GM19397 (cell line): ENCODE measurements at regions not wholly inside any gene's neighbourhood (a gene's known extent, or its start where the extent isn't known, plus 50 kb on each side); places are given as distances from the start of the nearest gene placed in this dataset.
"Not testable (repeated sequence)": the region's sequence is repeated elsewhere in the genome, so short reads cannot be mapped to it uniquely, and the experiment has no call there.

Experiments
- ATAC-seq: cut with Tn5 transposase; IDR thresholded peaks from one replicate; pipeline ENCODE4 v1.9.1; 2021; ENCODE audit warnings: mild to moderate bottlenecking, moderate library complexity; ENCODE audit not compliant: unreplicated experiment

DNA sequence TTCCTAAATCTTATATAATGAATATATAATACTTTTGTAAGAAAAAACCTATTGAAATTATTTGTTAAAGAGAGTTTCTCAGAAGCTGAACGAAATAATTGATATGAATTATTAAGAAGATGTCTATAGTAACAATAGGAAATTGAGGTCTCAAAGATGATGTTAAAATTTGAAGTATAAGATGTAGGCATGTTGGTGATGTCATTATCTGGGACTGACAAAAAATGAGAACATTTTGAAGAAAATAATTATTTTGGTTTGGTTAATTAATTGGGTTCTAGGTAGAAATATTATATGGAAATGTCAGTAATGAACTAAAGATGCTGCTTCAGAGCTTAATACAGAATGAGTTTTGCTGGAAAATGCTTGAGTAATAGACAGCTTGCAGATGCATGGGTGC, 501.4 kb upstream of the ST8SIA4 start:
- ATAC-seq, result no peak

DNA sequence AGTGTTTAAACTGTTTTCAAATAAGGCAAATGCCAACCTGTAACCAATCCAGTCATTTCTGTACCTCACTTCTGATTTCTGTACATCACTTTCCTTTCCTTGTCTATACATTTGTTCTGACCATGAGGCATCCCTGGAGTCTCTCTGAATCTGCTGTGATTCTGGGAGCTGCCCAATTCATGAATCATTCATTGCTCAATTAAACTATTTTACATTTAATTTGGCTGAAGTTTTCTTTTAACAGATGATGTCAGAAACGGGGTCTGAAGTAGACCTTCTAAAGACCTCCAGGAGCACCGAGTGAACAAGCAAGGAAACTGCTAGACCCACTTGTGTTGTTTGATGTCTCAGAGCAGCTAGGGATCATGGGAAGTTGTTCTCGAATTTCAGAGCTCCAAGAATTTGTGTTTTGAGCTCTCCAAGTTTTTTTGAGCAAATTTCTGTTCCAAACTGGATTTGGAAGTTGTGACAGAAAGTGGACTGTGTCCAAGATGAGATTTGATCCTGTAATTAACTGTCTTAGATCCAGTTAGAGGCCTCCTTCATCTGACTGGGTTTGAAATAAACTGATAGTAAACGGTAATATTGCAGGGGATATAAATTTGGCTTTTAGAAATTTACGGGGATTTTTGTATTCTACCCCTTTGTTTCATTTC, 490.8 kb upstream of the ST8SIA4 start:
- no peak for ATAC-seq

DNA sequence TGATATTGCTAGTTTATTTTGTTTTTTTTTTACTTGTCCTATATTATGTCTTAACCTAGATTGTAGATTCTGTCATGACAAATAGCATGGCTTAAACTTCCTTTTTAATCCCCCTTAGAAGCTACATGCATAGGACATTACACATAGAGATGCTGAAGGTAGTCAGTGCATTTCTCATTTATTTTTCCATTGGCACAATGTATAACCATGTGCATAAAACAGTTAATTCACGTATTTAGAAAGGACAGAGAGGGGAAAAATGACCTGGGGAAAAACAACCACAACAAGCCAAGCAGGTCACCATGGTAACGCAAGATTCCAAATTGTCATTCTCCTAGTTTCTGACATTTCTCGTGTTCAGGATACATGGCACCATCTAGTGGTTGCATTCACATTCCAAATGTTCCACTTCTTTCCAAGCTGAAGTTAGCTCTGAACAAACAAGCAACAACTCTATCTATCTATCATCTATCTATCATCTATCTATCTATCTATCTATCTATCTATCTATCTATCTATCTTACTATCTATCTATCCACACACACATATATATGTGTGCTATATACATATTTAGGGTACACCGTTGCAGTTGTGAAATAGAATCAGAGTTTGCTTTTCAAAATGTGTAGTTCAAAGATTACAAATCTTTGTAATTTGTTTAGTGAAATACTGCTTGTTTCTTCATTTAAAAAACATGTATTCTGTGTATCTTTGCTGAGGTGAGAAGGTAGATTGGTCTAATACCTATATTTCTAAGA, 487.2 kb upstream of the ST8SIA4 start:
- no peak for ATAC-seq

DNA sequence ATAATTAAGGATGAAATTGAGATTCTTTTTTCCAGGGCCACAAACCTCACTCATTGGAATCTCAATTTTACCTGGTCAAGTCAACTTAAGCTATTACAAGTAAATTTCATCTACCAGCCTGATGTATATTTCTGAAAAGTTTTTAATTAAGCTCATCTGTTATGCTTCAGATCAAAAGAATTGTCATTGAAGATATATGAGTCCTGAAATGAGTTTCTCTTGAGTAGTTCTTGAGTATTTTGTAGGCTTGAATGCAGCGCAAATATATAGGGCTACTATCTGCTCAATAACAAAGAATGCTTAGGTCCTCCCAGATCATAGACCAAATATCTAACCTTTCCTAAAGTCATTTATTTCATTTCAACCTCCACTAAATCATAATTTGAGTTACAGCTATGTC, 482.2 kb upstream of the ST8SIA4 start:
- no peak for ATAC-seq

DNA sequence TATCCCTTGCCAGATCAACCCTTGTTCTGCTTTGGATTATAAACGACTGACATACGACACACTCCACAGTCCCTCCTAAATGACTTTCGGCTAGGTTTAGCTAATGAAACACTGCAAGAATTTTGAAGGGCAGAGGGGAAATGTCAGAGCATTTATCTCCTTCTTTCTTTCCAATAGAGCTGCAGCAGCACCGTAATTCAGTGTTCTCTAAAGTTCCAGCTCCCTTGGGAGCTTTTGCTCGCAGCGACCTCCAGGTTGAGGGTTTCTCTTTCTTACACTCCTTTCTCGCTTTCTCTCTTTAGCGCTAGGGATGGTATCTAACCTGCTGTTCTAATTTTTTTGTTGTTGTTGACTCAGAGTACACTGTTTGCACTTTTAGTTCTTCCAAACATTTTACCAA, 467.1 kb upstream of the ST8SIA4 start:
- ATAC-seq, result no peak

DNA sequence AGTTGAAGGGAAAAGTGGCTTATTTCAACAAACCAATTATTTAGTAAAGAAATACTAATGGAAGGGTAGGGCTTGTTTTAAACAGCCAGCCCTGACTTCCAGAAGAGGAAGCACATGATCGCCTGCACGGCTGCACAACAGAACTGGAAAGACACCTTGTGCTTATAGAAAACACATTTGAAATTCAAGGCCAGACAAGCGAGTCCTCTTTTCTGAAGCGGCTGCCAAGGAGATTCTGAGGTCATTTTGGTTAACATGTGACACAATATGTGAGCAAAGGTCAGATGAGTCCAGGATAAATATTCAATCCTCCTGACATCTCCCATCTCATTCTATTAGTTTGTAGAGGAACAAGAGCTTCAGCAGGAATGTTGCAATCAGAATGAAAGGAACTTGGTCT, 461.4 kb upstream of the ST8SIA4 start:
- no peak for ATAC-seq

DNA sequence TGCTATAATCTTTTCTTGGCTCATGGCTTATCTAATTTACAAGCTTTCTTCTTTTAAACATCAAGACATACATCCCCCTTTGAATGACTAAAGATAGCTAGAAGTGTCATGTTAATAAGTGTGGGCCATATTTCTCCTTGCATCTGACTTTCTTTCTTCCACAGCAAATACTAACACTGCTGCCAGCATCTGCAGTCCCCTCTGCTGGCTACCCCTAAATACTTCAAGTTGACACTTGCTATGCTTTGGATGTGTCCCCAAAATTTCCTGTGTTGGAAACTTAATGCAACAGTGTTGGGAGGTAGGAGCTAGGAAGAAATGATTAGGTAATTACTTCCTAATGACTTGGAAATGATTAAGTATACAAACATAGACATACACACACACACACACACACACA, 459.0 kb upstream of the ST8SIA4 start:
- no peak for ATAC-seq

DNA sequence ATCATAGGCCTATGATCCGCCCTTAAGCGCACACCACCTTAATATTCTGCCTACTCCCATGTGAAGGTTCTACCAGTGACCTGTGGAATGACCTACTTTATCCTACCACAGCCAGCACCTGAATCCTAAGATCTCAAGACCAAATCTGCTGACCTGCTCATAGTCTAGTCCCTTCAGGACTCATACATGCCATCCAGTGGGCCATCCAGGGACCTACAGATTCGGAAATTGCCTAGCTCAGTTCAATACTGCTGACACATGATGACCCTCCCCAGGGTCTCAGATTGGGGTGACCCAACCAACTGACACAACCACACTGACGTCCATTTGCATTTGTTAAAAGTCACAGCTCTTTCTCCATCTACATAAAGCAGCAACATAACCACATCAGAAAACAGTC, 443.8 kb upstream of the ST8SIA4 start:
- no peak for ATAC-seq

DNA sequence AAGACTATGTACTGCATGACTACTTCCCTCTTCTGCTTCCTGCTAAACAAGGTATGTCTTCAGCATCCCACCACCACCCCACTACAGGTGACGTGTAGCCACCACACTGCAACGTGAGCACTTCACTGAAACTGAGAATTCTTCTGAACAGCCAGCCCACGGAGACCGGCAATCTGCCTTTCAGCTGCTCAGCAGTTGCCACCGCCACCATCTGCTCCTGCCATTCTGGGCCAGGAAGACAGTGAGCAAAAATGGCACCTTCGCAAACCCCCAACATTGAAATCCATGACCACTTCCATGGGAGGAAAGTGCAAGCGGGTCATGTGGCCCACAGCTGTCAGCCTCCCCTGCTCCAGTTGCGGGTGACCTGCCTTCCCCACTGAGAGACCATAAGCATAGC, 443.4 kb upstream of the ST8SIA4 start:
- no peak for ATAC-seq

DNA sequence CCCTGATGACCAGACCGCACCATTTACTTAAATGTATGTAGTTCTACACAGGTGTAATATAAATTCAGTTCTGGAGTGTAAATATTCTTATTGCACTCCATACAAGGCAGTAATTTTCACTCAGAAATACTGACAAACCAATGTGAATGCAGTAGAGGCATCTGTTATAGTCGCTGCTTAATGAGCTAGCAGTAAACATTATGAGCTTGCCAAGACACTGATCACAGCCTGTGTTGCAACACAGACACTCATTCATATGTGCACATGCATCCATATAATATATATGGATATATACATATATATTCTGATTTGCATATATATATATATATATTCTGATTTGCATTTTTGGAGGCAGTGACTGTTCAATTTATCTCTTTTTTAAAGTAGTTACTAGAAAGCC, 435.1 kb upstream of the ST8SIA4 start:
- no peak for ATAC-seq

DNA sequence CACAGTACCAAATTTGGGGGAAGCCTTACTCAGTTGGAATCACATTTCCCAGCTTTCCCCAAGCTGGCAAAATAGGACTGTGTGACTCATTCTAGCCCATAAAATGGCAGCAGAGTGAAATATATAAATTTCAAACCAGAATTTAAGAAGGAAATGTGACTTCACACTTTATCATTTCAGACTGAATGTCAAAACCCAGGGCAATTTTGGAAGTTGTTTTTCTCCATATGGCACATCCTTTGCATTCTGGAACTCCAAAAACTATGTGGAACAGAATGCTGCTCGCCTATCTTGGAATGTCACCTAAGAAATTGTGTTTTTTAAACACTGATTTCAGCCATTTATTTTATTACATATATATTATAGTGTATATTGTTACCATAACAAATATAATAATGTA, 424.7 kb upstream of the ST8SIA4 start:
- no peak for ATAC-seq

DNA sequence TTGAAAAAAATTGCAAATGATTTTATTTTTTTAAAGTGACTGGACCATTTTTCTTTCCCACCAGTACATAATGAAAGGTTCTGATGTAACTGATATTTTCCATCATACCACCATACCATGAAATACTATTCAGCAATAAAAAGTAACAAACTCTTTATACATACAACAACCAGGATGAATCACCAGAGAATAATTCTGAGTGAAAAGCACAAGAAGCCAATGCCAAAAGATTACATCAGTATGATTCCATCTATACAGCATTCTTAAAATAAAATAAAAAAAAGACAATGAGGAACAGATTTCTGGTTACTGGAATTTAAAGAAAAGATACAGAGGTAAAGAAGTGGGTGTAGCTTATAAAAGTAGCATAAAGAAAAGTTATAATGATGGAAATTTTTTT, 423.7 kb upstream of the ST8SIA4 start:
- ATAC-seq, result no peak

DNA sequence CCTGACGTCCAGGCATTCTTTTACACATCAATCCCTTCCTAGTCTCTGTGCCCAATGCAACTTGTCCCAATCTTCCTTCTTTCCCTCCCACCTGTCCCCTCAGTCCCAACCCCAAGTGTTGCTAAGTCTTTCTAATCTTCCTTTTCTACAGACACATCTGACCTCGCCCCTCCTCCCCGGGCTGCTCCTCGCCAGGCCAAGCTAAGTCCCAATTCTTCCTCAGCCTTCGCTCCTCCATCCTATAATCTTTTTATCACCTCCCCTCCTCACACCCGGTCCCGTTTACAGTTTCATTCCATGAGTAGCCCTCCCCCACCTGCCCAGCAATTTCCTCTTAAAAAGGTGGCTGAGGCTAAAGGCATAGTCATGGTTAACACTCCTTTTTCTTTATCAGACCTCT, 413.3 kb upstream of the ST8SIA4 start:
- ATAC-seq, result not testable (repeated sequence)

DNA sequence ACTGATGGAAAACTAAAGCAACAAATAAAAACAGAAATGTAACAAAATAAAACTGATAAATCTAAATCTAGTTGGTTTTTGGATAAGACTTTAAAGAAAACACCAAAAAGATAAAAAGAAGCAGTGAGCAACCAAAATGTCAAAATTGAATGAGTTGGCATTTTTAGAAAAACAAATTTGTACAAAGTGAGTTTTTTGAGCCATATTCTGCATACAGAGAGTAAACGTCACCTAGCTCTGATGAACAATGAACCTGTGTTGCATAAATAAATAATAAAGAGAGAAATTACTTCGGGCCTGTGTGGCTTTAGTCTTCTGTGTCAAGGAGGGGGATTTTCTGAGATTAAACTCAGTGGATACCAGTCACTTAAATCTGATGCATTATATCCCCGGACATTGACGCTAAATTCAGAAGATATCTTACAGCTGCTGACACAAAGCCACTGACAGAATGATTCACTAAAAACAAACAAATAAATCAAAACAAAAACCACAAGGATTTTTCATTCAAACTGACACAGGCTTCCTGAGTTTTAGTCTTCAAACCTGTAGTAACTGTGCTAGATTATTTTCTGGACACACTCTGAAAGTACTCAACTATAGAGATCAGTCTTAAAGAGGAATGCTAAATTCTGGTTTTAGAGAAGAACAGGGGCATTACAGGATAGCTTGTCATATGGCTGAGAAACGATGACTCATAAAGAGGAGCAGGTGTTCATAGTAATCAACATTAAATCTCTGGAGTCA, 403.5 kb upstream of the ST8SIA4 start:
- ATAC-seq, result no peak

DNA sequence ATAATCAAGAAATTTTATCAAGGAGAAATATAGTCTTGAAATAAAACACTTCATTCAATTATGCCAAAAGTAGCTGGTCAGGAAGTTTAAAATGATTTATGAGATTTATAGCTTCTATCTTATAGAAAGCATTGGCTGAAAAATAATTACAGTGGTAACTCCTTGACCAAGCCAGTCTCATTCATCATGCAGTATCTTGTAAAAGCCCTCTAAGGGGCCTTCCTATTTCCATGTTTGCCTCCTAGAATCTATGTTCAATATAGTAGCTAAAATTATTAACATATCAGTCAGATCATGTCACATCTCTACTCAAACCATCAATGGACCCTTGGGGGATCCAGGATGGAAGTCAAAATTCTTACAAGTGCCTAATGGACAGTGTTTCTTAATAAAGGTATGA, 393.4 kb upstream of the ST8SIA4 start:
- no peak for ATAC-seq

DNA sequence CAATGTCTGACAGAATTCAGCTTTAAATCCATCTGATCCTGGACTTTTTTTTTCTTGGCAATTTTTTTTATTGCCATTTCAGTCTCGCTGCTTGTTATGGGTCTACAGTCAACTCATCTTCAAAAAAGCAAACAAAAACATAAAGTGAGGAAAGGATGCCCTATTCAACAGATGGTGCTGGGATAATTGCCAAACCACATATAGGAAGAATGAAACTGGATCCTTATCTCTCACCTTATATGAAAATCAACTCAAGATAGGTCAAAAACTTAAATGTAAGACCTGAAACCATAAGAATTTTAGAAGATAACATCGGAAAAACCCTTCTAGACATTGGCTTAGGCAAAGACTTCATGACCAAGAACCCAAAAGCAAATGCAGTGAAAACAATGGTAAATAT, 389.1 kb upstream of the ST8SIA4 start:
- ATAC-seq, result no peak

DNA sequence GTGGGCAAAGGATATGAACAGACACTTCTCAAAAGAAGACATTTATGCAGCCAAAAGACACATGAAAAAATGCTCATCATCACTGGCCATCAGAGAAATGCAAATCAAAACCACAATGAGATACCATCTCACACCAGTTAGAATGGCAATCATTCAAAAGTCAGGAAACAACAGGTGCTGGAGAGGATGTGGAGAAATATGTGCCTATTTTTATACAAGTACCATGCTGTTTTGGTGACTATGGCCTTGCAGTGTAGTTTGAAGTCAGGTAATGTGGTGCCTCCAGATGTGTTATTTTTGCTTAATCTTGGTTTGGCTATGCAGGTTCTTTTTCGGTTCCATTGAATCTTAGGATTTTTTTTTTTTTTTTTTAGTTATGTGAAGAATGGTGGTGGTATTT, 387.7 kb upstream of the ST8SIA4 start:
- ATAC-seq, result not testable (repeated sequence)

DNA sequence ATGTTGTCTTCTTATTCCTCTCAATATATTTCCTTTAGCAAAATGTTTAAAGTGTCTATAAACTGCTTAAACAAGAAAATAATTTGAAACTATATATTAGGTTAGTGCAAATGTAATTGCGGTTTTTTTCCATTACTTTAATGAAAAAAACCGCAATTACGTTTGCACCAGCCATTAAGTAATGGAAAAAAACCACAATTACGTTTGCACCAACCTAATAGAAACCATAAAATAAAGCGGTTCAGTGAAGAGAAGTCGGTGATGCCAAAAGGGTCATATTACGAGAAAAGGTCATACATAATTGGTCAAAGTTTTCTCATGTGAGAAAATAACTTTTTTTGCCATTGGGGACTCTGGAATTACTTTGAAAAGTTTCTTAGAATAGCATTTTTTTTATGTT, 385.6 kb upstream of the ST8SIA4 start:
- ATAC-seq, result no peak

DNA sequence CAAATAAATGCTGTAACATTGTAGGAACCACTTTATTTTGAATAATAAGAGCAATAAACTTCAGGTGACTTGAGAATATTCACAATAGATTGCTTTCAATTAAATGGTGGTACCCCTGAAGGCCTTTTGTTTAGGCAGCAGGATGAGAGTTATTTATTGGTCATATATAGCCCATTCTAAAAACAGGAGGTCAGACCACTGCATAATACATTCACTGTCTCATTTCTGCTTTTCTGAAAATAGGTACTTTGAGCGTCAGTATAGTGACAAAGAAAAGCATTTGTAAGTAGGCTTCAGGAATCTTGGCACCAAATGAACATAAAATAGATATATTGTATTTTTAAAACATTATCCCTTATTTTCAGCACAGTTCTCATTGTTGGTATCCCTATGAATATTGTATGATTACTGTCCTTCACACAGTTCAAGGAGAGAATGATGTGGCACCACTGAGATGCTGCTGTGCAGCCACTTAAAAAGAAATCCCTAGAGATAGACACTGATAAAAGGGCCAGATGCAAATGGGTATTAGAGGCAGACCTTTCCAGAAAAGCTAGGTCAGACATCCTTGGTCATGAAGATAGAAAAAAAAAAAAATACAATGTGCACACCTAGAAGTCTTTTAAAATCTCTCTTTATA, 381.8 kb upstream of the ST8SIA4 start:
- no peak for ATAC-seq

DNA sequence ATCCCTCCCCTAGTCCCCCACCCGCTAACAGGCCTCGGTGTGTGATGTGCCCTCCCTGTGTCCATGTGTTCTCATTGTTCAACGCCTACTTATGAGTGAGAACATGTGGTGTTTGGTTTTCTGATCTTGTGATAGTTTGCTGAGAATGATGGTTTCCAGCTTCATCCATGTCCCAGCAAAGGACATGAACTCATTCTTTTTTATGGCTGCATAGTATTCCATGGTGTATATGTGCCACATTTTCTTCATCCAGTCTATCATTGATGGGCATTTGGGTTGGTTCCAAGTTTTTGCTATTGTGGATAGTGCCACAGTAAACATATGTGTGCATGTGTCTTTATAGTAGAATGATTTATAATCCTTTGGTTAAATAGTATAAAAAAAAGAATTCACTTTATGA, 380.9 kb upstream of the ST8SIA4 start:
- ATAC-seq, result not testable (repeated sequence)

DNA sequence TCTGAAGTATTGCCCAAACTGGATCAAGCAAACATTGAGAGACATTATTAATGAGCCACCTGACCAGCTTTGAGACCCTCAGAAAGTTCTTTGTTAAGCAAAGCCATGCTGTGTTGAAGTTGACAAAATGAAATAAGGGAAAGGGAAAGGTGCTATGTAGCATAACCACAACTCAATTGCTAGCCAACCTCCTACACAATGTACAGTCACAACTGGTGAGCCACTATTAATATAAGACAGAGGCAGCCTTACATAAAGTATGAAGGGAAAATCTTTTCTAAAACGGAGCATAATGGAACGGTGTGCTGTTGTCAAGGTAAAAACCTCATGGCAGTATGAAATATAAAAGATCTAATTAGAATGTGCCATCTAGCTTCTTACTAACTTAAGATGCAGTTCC, 375.8 kb upstream of the ST8SIA4 start:
- no peak for ATAC-seq
